Transverse colon (tissue), 3 donors: ENCODE measurements at regions not wholly inside any gene's neighbourhood (a gene's known extent, or its start where the extent isn't known, plus 50 kb on each side); places are given as distances from the start of the nearest gene placed in this dataset.

Experiments
- CTCF ChIP-seq, 5 experiments: fragments of 200-600 bp in 3 of 5; fragments of 450-650 bp in 2 of 5; sonication (generic) in 3 of 5; IDR thresholded peaks; 1 replicate in 2 of 5; 2 replicates in 3 of 5; pipeline ENCODE4 v1.5.1; 2016 to 2017; ENCODE audit warnings: antibody characterized with exemption in 5 of 5, inconsistent platforms in 3 of 5, mild to moderate bottlenecking in 2 of 5, moderate library complexity in 1 of 5
- EP300 ChIP-seq: sonication (generic); formaldehyde crosslinking; IDR thresholded peaks from one replicate; pipeline ENCODE4 v1.6.1; 2017; ENCODE audit warnings: antibody characterized with exemption, low read depth

- TF ChIP-seq CTCF (IDR thresholded peaks at IDR 0.05) = no peak
- TF ChIP-seq EP300 = no peak
Measured at GRCh38 chr7:25420771-25421170, 192.5 kb upstream of the NPVF start.
